IMR-90 (cell line): ENCODE measurements at regions not wholly inside any gene's neighbourhood (a gene's known extent, or its start where the extent isn't known, plus 50 kb on each side); places are given as distances from the start of the nearest gene placed in this dataset.

Experiments used
- CHD1 ChIP-seq: IDR thresholded peaks from 2 replicates; pipeline ENCODE4 v1.6.1; 2012; ENCODE audit warnings: low read depth, low read length, improper control_type of control experiment
- CTCF ChIP-seq: conservative IDR thresholded peaks from 2 replicates; pipeline ENCODE4 v1.5.1; 2012; ENCODE audit warnings: mild to moderate bottlenecking, low read depth, low read length, improper control_type of control experiment
- TF ChIP-seq, protein P1 (sequence below): fragments of 150-350 bp; IDR thresholded peaks from 2 replicates; pipeline ENCODE4 v1.6.1; 2016; ENCODE audit warnings: low read depth, mild to moderate bottlenecking, low read length, moderate library complexity, borderline replicate concordance

- TF ChIP-seq CTCF = no peak
- TF ChIP-seq, protein P1, sequence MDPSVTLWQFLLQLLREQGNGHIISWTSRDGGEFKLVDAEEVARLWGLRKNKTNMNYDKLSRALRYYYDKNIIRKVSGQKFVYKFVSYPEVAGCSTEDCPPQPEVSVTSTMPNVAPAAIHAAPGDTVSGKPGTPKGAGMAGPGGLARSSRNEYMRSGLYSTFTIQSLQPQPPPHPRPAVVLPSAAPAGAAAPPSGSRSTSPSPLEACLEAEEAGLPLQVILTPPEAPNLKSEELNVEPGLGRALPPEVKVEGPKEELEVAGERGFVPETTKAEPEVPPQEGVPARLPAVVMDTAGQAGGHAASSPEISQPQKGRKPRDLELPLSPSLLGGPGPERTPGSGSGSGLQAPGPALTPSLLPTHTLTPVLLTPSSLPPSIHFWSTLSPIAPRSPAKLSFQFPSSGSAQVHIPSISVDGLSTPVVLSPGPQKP = no peak
- TF ChIP-seq CHD1 = no peak
Measured at GRCh38 chr5:117089001-117089400, 514.4 kb upstream of the SEMA6A start.
